ENCODE measurements at regions not wholly inside any gene's neighbourhood (a gene's known extent, or its start where the extent isn't known, plus 50 kb on each side); places are given as distances from the start of the nearest gene placed in this dataset.
"Not testable (repeated sequence)": the region's sequence is repeated elsewhere in the genome, so short reads cannot be mapped to it uniquely, and the experiment has no call there.

DNA sequence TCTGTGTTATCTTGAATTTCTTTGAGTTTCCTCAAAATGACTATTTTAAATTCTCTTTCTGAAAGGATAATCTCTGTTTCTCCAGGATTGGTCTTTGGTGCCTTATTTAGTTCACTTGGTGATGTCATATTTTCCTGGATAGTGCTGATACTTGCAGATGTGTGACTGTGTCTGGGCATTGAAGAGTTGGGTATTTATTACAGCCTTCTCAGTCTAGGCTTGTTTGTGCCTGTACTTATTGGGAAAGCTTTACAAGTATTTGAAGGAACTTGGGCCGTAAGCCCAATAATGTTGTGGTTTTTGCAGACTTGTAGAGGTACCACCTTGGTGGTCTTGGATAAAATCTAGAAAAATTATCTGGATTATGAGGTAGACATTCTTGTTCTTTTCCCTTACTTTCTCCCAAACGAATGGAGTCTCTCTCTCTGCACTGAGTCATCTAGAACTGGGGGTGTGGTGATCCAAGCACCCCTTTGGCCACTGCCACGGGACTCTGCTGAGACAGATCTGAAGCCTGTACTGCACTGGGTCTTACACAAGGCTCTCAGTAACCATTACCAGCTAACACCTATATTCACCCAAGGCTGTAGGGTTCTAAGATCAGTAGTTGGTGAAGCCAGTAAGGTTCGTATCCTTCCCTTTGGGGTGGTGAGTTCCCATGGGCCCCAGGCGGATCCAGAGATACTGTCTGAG is 703.7 kb upstream of the MGAT4C start:
- FAIRE-seq (no peak), DNase-seq (ENCODE audit: insufficient read length, low spot score) (no peak)
- TF ChIP-seq POLR2AphosphoS5 (IDR thresholded peaks at IDR 0.05; ENCODE audit: low read depth, low read length) = no peak
- TF ChIP-seq SPI1 (IDR thresholded peaks at IDR 0.05; ENCODE audit: low read depth, low read length) = no peak
- TF ChIP-seq POU2F2 (IDR thresholded peaks at IDR 0.05; ENCODE audit: low read depth, low read length) = no peak
- no peak for TF ChIP-seq POLR2A (IDR thresholded peaks at IDR 0.05; ENCODE audit: low read depth, low read length)
- no peak for TF ChIP-seq PAX5 (IDR thresholded peaks at IDR 0.05; ENCODE audit: insufficient read depth, low read length, severe bottlenecking)
- no peak for TF ChIP-seq TAF1 (IDR thresholded peaks at IDR 0.05; ENCODE audit: low read depth, low read length)

DNA sequence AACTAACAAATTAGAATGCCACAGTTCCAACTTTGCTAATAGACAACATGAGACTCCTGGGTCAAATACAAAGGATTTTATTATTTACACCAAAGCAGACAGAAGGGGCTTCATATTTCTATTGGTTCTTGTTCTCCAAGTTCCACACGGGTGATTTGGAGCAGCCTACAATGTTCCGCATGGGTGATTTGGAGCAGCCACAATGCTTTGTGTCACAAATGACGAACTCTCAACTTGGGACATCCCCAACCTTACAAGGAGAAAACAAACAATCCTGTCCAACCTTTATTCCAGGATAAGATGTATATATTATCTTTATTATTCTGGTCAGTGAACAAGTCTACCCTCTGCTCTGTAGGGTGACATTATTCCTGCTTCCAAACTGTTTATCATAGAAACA is 694.3 kb upstream of the MGAT4C start:
- FAIRE-seq = no peak
- TF ChIP-seq POU2F2 (IDR thresholded peaks at IDR 0.05; ENCODE audit: low read depth, low read length) (no peak), TAF1 (IDR thresholded peaks at IDR 0.05; ENCODE audit: low read depth, low read length) (no peak), SPI1 (IDR thresholded peaks at IDR 0.05; ENCODE audit: low read depth, low read length) (no peak), POLR2A (IDR thresholded peaks at IDR 0.05; ENCODE audit: low read depth, low read length) (no peak), POLR2AphosphoS5 (IDR thresholded peaks at IDR 0.05; ENCODE audit: low read depth, low read length) (no peak), PAX5 (IDR thresholded peaks at IDR 0.05; ENCODE audit: insufficient read depth, low read length, severe bottlenecking) (no peak)
- DNase-seq (ENCODE audit: insufficient read length, low spot score) = no peak

DNA sequence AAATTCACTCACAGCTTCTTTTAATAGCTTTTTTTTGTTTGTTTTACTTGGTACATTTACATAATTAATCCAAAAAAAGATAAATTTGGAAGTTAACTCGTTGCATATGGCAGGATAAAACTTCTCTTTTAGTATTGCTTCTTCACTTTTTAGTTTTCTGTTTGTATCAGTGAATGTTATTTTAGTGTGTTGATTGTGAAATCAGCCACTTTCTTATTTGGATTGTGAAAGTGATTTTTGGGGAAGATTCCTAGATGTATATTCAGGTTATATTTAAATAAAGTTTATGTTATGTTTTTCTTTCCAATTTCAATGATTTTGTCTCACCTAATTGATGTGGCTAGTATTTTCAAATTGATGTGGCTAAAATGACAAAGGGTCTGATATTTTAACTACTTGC is 693.9 kb upstream of the MGAT4C start:
- FAIRE-seq (no peak), DNase-seq (ENCODE audit: insufficient read length, low spot score) (no peak)
- TF ChIP-seq PAX5 (IDR thresholded peaks at IDR 0.05; ENCODE audit: insufficient read depth, low read length, severe bottlenecking) = no peak
- TF ChIP-seq SPI1 (IDR thresholded peaks at IDR 0.05; ENCODE audit: low read depth, low read length) = no peak
- TF ChIP-seq TAF1 (IDR thresholded peaks at IDR 0.05; ENCODE audit: low read depth, low read length) = no peak
- TF ChIP-seq POLR2A (IDR thresholded peaks at IDR 0.05; ENCODE audit: low read depth, low read length) = no peak
- TF ChIP-seq POU2F2 (IDR thresholded peaks at IDR 0.05; ENCODE audit: low read depth, low read length) = no peak
- TF ChIP-seq POLR2AphosphoS5 (IDR thresholded peaks at IDR 0.05; ENCODE audit: low read depth, low read length) = no peak

DNA sequence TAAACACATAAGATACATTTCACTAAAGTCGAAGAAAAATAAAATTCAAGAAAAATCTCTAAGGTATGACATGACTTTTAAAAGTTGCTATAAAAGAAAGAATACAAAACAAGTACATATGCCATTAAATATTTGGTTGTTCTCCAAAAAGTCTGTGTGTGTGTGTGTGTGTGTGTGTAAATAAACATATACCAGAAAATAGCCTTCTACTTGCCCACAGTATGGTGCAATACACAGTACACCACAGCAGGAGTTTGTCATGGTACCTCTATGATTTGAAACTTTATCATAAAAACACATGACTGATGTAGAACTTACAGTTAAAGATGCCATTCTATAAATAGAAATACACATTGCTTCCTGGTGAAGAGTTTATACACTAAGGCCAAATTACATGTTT is 692.7 kb upstream of the MGAT4C start:
- TF ChIP-seq POU2F2 (IDR thresholded peaks at IDR 0.05; ENCODE audit: low read depth, low read length) (no peak), POLR2AphosphoS5 (IDR thresholded peaks at IDR 0.05; ENCODE audit: low read depth, low read length) (no peak), SPI1 (IDR thresholded peaks at IDR 0.05; ENCODE audit: low read depth, low read length) (no peak), PAX5 (IDR thresholded peaks at IDR 0.05; ENCODE audit: insufficient read depth, low read length, severe bottlenecking) (no peak), TAF1 (IDR thresholded peaks at IDR 0.05; ENCODE audit: low read depth, low read length) (no peak)
- no peak for FAIRE-seq
- no peak for DNase-seq (ENCODE audit: insufficient read length, low spot score)

DNA sequence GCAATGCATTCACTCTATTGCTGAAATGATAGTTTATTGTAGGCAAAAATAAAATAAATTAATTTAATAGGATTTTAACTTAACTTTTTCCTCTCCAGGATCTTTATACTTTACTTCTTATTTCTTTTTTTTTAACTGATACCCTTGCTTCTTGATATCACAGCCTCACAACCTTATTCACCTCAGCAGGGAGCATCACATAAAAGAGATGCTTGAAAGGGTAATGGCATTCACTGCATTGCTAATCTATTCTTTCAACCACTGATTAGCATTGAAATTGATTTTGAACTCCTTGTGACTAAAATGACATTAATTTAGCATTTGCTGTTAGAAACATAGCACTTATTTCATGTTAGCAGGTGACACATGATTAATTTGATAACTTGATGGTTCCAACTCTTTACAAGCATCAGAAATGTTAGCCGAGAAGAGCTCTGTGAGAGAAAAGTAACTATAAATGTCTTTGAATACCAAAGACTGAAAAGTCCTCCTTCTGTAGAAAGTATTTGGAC is 689.5 kb upstream of the MGAT4C start:
- DNase-seq (ENCODE audit: insufficient read length, low spot score) (no peak), FAIRE-seq (no peak)
- TF ChIP-seq TAF1 (IDR thresholded peaks at IDR 0.05; ENCODE audit: low read depth, low read length) (no peak), SPI1 (IDR thresholded peaks at IDR 0.05; ENCODE audit: low read depth, low read length) (no peak), POLR2A (IDR thresholded peaks at IDR 0.05; ENCODE audit: low read depth, low read length) (no peak), POU2F2 (IDR thresholded peaks at IDR 0.05; ENCODE audit: low read depth, low read length) (no peak), PAX5 (IDR thresholded peaks at IDR 0.05; ENCODE audit: insufficient read depth, low read length, severe bottlenecking) (no peak), POLR2AphosphoS5 (IDR thresholded peaks at IDR 0.05; ENCODE audit: low read depth, low read length) (no peak)

DNA sequence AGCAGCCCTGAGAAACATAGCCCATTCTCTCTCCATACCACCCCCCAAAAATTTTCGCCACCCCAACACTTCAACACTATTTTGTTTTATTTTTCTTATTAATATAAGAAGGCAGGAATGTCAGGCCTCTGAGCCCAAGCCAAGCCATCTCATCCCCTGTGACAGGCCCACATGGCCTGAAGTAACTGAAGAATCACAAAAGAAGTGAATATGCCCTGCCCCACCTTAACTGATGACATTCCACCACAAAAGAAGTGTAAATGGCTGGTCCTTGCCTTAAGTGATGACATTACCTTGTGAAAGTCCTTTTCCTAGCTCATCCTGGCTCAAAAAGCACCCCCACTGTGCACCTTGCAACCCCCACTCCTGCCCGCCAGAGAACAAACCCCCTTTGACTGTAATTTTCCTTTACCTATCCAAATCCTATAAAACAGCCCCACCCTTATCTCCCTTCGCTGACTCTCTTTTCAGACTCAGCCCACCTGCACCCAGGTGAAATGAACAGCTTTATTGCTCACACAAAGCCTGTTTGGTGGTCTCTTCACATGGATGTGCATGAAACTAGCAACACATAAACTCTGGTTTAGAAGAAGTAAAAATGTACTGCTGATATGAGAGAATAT is 688.1 kb upstream of the MGAT4C start:
- FAIRE-seq; DNase-seq (ENCODE audit: insufficient read length, low spot score): not testable (repeated sequence)

DNA sequence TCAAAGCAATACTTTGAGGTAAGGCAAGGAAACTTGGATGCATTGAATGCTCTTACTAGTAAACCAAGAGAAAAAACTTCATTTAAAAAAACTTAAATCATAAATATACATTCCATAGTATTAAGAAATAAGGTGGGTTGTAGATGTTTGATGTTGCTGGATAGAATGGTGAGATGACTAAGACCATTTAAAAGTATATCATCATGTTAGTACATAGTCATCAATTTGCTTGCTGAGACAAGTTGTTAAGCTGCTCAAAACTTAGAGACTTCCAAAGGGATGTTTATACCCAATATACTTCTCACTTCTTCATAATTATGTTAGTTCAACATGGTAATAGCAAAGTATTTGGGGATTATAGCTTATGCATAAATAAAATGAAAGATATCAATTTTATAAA is 675.5 kb upstream of the MGAT4C start:
- TF ChIP-seq POU2F2 (IDR thresholded peaks at IDR 0.05; ENCODE audit: low read depth, low read length) = no peak
- no peak for TF ChIP-seq TAF1 (IDR thresholded peaks at IDR 0.05; ENCODE audit: low read depth, low read length)
- TF ChIP-seq PAX5 (IDR thresholded peaks at IDR 0.05; ENCODE audit: insufficient read depth, low read length, severe bottlenecking) = no peak
- TF ChIP-seq POLR2A (IDR thresholded peaks at IDR 0.05; ENCODE audit: low read depth, low read length) = no peak
- TF ChIP-seq POLR2AphosphoS5 (IDR thresholded peaks at IDR 0.05; ENCODE audit: low read depth, low read length) = no peak
- no peak for TF ChIP-seq SPI1 (IDR thresholded peaks at IDR 0.05; ENCODE audit: low read depth, low read length)
- DNase-seq (ENCODE audit: insufficient read length, low spot score) (no peak), FAIRE-seq (no peak)

DNA sequence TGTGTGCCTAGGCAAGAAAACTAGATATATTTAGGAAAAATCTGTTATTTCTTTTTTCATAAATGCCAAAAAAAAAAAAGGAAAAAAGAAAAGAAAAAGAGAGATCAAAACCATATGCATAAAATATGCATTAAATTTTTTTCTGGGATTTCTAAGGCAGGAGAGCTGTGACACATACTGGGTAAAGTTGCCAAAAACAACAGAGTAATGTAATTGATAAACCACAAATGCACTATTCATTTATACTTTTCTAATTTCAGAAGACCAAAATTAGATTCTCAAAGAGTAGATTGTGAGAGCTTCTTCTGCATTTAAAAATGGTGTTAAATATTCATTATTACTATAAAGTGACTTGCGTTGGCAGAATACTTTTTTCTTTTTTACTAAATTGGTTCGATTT is 673.8 kb upstream of the MGAT4C start:
- no peak for TF ChIP-seq TAF1 (IDR thresholded peaks at IDR 0.05; ENCODE audit: low read depth, low read length)
- no peak for TF ChIP-seq PAX5 (IDR thresholded peaks at IDR 0.05; ENCODE audit: insufficient read depth, low read length, severe bottlenecking)
- no peak for TF ChIP-seq POLR2AphosphoS5 (IDR thresholded peaks at IDR 0.05; ENCODE audit: low read depth, low read length)
- no peak for TF ChIP-seq SPI1 (IDR thresholded peaks at IDR 0.05; ENCODE audit: low read depth, low read length)
- no peak for TF ChIP-seq POLR2A (IDR thresholded peaks at IDR 0.05; ENCODE audit: low read depth, low read length)
- no peak for TF ChIP-seq POU2F2 (IDR thresholded peaks at IDR 0.05; ENCODE audit: low read depth, low read length)
- FAIRE-seq (no peak), DNase-seq (ENCODE audit: insufficient read length, low spot score) (no peak)

DNA sequence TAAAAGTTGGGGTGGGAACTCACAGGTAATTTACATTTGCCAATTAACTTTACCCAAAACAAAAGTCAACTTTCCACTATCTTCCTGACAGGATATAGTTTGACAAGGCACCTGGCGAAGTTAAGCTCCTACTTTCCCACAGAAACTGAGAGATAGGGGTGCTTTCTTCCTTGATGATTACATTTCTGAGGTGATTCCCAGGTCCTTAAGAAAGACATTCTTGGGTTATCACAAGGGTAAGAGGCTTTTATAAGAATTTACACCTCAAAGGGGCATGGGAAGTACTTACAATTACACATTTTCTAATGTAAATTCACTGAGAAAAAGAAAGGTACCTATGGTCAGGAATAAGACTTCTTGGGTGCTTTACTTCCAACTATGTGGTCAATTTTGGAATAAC is 660.9 kb upstream of the MGAT4C start:
- FAIRE-seq (no peak), DNase-seq (ENCODE audit: insufficient read length, low spot score) (no peak)
- no peak for TF ChIP-seq SPI1 (IDR thresholded peaks at IDR 0.05; ENCODE audit: low read depth, low read length)

DNA sequence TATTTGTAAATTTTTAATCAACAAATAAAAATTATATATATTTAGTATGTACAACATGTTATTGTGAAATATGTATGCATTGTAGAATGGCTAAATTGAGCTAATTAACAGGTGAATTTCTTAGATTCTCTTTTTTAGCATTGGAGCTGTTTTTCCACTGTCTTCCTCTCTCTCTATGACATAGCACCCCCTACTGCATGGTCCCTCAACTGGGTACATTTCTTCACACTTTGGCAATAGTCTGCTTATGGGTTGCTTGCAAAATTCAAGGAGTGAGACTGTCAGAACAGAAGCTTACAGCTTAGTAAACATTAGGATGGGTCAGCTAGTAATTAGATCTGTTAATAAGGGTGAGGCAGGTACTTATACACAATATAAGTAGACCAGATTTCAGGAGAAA is 658.5 kb upstream of the MGAT4C start:
- FAIRE-seq (no peak), DNase-seq (ENCODE audit: insufficient read length, low spot score) (peak; percentile 1)
- TF ChIP-seq POLR2A (IDR thresholded peaks at IDR 0.05; ENCODE audit: low read depth, low read length) (no peak), POU2F2 (IDR thresholded peaks at IDR 0.05; ENCODE audit: low read depth, low read length) (no peak), SPI1 (IDR thresholded peaks at IDR 0.05; ENCODE audit: low read depth, low read length) (no peak)

All from GM12891 (cell line).